Keratinocyte (primary cell): ENCODE measurements at regions not wholly inside any gene's neighbourhood (a gene's known extent, or its start where the extent isn't known, plus 50 kb on each side); places are given as distances from the start of the nearest gene placed in this dataset.

ENCODE experiments used
- DNase-seq: peaks from one replicate; pipeline ENCODE4 v3.0.0-alpha.2; 2011; ENCODE audit warnings: low read depth, missing footprints, low spot score
- FAIRE-seq: peaks from 2 replicates; lab custom pipeline; 2011; peaks lifted over from hg19 to GRCh38; lab: Jason Lieb, UNC
- H2AFZ ChIP-seq: 2 replicates; pipeline ENCODE4 v1.6.0; 2012; ENCODE audit warnings: low read length, control low read depth, inconsistent platforms; ENCODE audit not compliant: control insufficient read depth
- H3K27ac ChIP-seq: 2 replicates; pipeline ENCODE4 v1.5.1; 2011; ENCODE audit warnings: low read length; ENCODE audit not compliant: control insufficient read depth, insufficient read depth
- H3K27me3 ChIP-seq: 3 replicates; pipeline ENCODE4 v1.6.0; 2011; ENCODE audit warnings: low read length; ENCODE audit not compliant: control insufficient read depth, insufficient read depth; ENCODE audit errors: extremely low read depth
- H3K36me3 ChIP-seq, 2 experiments: 2 replicates in 1 of 2; 3 replicates in 1 of 2; pipeline ENCODE4 v1.5.1; 2011; ENCODE audit warnings: low read length in 2 of 2, mild to moderate bottlenecking in 1 of 2; ENCODE audit not compliant: control insufficient read depth in 2 of 2, insufficient read depth in 2 of 2; ENCODE audit errors: extremely low read depth in 1 of 2
- H3K4me1 ChIP-seq: 3 replicates; pipeline ENCODE4 v1.5.1; 2011; ENCODE audit warnings: low read length; ENCODE audit not compliant: control insufficient read depth, insufficient read depth; ENCODE audit errors: extremely low read depth
- H3K4me2 ChIP-seq: 3 replicates; pipeline ENCODE4 v1.6.0; 2011; ENCODE audit warnings: low read depth, low read length; ENCODE audit not compliant: control insufficient read depth, insufficient read depth; ENCODE audit errors: extremely low read depth
- H3K4me3 ChIP-seq, 3 experiments: fragments of 200-600 bp in 1 of 3; sonication (generic) in 1 of 3; 2 replicates in 2 of 3; 3 replicates in 1 of 3; pipeline ENCODE4 v1.5.1; 2011 to 2016; ENCODE audit warnings: low read length in 3 of 3, mild to moderate bottlenecking in 3 of 3, control low read depth in 2 of 3, inconsistent platforms in 1 of 3, low read depth in 1 of 3, mixed read lengths in 1 of 3, mixed run types in 1 of 3, moderate library complexity in 1 of 3; ENCODE audit not compliant: control insufficient read depth in 2 of 3, insufficient read depth in 2 of 3; ENCODE audit errors: extremely low read depth in 1 of 3
- H3K79me2 ChIP-seq: 2 replicates; pipeline ENCODE4 v1.6.0; 2012; ENCODE audit warnings: low read length; ENCODE audit not compliant: control insufficient read depth, insufficient read depth
- H3K9ac ChIP-seq: 3 replicates; pipeline ENCODE4 v1.6.0; 2011; ENCODE audit warnings: low read length; ENCODE audit not compliant: control insufficient read depth, insufficient read depth; ENCODE audit errors: extremely low read depth
- H3K9me1 ChIP-seq: 3 replicates; pipeline ENCODE4 v1.6.0; 2011; ENCODE audit warnings: low read length; ENCODE audit not compliant: control insufficient read depth, insufficient read depth; ENCODE audit errors: extremely low read depth
- H3K9me3 ChIP-seq: 2 replicates; pipeline ENCODE4 v1.5.1; 2012; ENCODE audit warnings: low read depth, low read length; ENCODE audit not compliant: control insufficient read depth
- H4K20me1 ChIP-seq: 3 replicates; pipeline ENCODE4 v1.6.0; 2011; ENCODE audit warnings: low read length; ENCODE audit not compliant: control insufficient read depth, insufficient read depth; ENCODE audit errors: extremely low read depth
- CTCF ChIP-seq, 3 experiments: IDR thresholded peaks in 1 of 3; conservative IDR thresholded peaks in 1 of 3; optimal IDR thresholded peaks in 1 of 3; 2 replicates in 2 of 3; 3 replicates in 1 of 3; pipeline versions ENCODE3 to v1.5.1; 2011; ENCODE audit warnings: low read length in 3 of 3, mild to moderate bottlenecking in 3 of 3, moderate library complexity in 2 of 3, control low read depth in 1 of 3, inconsistent platforms in 1 of 3; ENCODE audit not compliant: insufficient read depth in 2 of 3; ENCODE audit errors: extremely low read depth in 1 of 3
- EZH2 ChIP-seq: IDR thresholded peaks from one replicate; pipeline ENCODE4 v1.6.1; 2012; ENCODE audit warnings: inconsistent platforms, mild to moderate bottlenecking, low read length, moderate library complexity
- dilution Hi-C: fragments of 300-500 bp; cut with MboI; formaldehyde crosslinking; loops from one replicate; pipeline ENCODE4 v1.7.0; 2020; ENCODE audit warnings: low sequenced_read_pairs; ENCODE audit not compliant: extremely low pct_ligation_motif_present

GRCh38 chr10:120285408-120285807 lies 171.6 kb upstream of the PLPP4 start:
- no peaks in the 10 kb centered on the region for H3K79me2 ChIP-seq
- no peak for FAIRE-seq

GRCh38 chr10:120286280-120286679 lies 170.7 kb upstream of the PLPP4 start:
- Histone ChIP-seq H4K20me1 (no peaks in the 10 kb centered on the region), H3K9me3 (no peaks in the 10 kb centered on the region), H3K4me1 (no peaks in the 10 kb centered on the region), H3K36me3 (no peaks in the 10 kb centered on the region), H3K79me2 (no peaks in the 10 kb centered on the region), H3K4me2 (no peak overlapping the region), H3K9ac (no peak overlapping the region), H2AFZ (no peak overlapping the region), H3K4me3 (no peak overlapping the region), H3K27me3 (peaks cover 4% of the 10 kb centered on the region), H3K27ac (no peak overlapping the region), H3K9me1 (no peaks in the 10 kb centered on the region)
- no peak for TF ChIP-seq CTCF (optimal IDR thresholded peaks at IDR 0.05 in 1 of 3, IDR thresholded peaks at IDR 0.05 in 1 of 3, conservative IDR thresholded peaks at IDR 0.05 in 1 of 3; ENCODE audit: extremely low read depth in 1 of 3, insufficient read depth in 2 of 3, low read length in 3 of 3)
- no peak for TF ChIP-seq EZH2
- dilution Hi-C loops = no loop called here
- DNase-seq (no peak), FAIRE-seq (no peak)

More at GRCh38 chr10:120285408-120285807, 171.6 kb upstream of the PLPP4 start:
- H3K4me1 ChIP-seq = no peaks in the 10 kb centered on the region
- no peak for TF ChIP-seq CTCF (optimal IDR thresholded peaks at IDR 0.05 in 1 of 3, IDR thresholded peaks at IDR 0.05 in 1 of 3, conservative IDR thresholded peaks at IDR 0.05 in 1 of 3; ENCODE audit: extremely low read depth in 1 of 3, insufficient read depth in 2 of 3, low read length in 3 of 3)
- no peak for TF ChIP-seq EZH2
- H3K9me1 ChIP-seq = no peaks in the 10 kb centered on the region
- no peak overlapping the region for H3K4me2 ChIP-seq
- H3K27ac ChIP-seq = no peak overlapping the region
- DNase-seq = no peak
- H3K4me3 ChIP-seq = no peak overlapping the region
- no peaks in the 10 kb centered on the region for H3K36me3 ChIP-seq
- H2AFZ ChIP-seq = no peak overlapping the region
- dilution Hi-C loops = no loop called here
- H3K9ac ChIP-seq = no peak overlapping the region
- H3K9me3 ChIP-seq = no peaks in the 10 kb centered on the region
- peaks cover 4% of the 10 kb centered on the region for H3K27me3 ChIP-seq
- H4K20me1 ChIP-seq = no peaks in the 10 kb centered on the region
